WTC11 (cell line): ENCODE measurements at regions not wholly inside any gene's neighbourhood (a gene's known extent, or its start where the extent isn't known, plus 50 kb on each side); places are given as distances from the start of the nearest gene placed in this dataset.

Source experiments
- ATAC-seq: fragments of 200-7000 bp; cut with Tn5 transposase; 2 replicates; pipeline ENCODE4 v1.10.0; 2021; ENCODE audit warnings: mild to moderate bottlenecking, moderate library complexity
- CTCF ChIA-PET: fragments of 300-600 bp; sonication (Branson Sonifier 250); formaldehyde crosslinking; loops from one replicate; lab custom pipeline; 2021; ENCODE audit warnings: antibody characterized with exemption; lab: Charles Lee
- POLR2A ChIA-PET: fragments of 350-600 bp; sonication (Branson Sonifier 250); formaldehyde crosslinking; loops from one replicate; lab custom pipeline; 2021; ENCODE audit warnings: antibody characterized with exemption; lab: Charles Lee
- DNase-seq: peaks from one replicate; pipeline ENCODE4 v3.0.0; 2021; ENCODE audit warnings: low spot score
- H3K27ac Mint-ChIP-seq: 2 replicates; pipeline ENCODE4 v1.8.0; 2021; ENCODE audit warnings: mixed read lengths
- H3K27me3 Mint-ChIP-seq: 2 replicates; pipeline ENCODE4 v1.8.0; 2021; ENCODE audit warnings: low read depth, mild to moderate bottlenecking, moderate library complexity, mixed read lengths
- H3K36me3 Mint-ChIP-seq: 2 replicates; pipeline ENCODE4 v1.8.0; 2021; ENCODE audit warnings: mixed read lengths
- H3K4me1 Mint-ChIP-seq: 2 replicates; pipeline ENCODE4 v1.8.0; 2022; ENCODE audit warnings: mixed read lengths
- H3K4me3 Mint-ChIP-seq: 2 replicates; pipeline ENCODE4 v1.8.0; 2021; ENCODE audit warnings: mild to moderate bottlenecking, moderate library complexity, mixed read lengths
- H3K9me3 Mint-ChIP-seq: 2 replicates; pipeline ENCODE4 v1.8.0; 2021; ENCODE audit warnings: mixed read lengths
- CBFB ChIP-seq: sonication (generic); formaldehyde crosslinking; IDR thresholded peaks from 2 replicates; pipeline ENCODE4 v1.8.1; 2022; ENCODE audit warnings: mild to moderate bottlenecking, low read depth, missing genetic modification reagents
- ELF4 ChIP-seq: sonication (generic); formaldehyde crosslinking; IDR thresholded peaks from 2 replicates; pipeline ENCODE4 v1.8.1; 2022; ENCODE audit warnings: low read depth, mild to moderate bottlenecking, moderate library complexity, missing genetic modification reagents
- FOXP1 ChIP-seq: sonication (generic); formaldehyde crosslinking; IDR thresholded peaks from 2 replicates; pipeline ENCODE4 v1.8.0; 2022; ENCODE audit warnings: missing genetic modification reagents, mild to moderate bottlenecking, moderate library complexity, borderline replicate concordance
- GRHL2 ChIP-seq: fragments of 250-450 bp; sonication (Bioruptor Pico); IDR thresholded peaks from 2 replicates; pipeline ENCODE4 v1.8.0; 2022; ENCODE audit warnings: mild to moderate bottlenecking, moderate library complexity; ENCODE audit not compliant: insufficient replicate concordance, severe bottlenecking
- HMGA2 ChIP-seq: fragments of 250-450 bp; sonication (Bioruptor Pico); IDR thresholded peaks from 2 replicates; pipeline ENCODE4 v1.4.0; 2021; ENCODE audit warnings: mild to moderate bottlenecking, moderate library complexity
- JAZF1 ChIP-seq: fragments of 250-450 bp; sonication (Bioruptor Pico); IDR thresholded peaks from 2 replicates; pipeline ENCODE4 v1.9.0; 2021; ENCODE audit warnings: moderate library complexity, mild to moderate bottlenecking, inconsistent platforms
- KAT7 ChIP-seq: sonication (generic); formaldehyde crosslinking; IDR thresholded peaks from 2 replicates; pipeline ENCODE4 v1.8.1; 2023; ENCODE audit warnings: missing genetic modification reagents, mild to moderate bottlenecking, borderline replicate concordance
- NFE2L1 ChIP-seq: sonication (generic); formaldehyde crosslinking; IDR thresholded peaks from 2 replicates; pipeline ENCODE4 v1.8.1; 2023; ENCODE audit warnings: missing genetic modification reagents
- NR2C2 ChIP-seq: sonication (generic); formaldehyde crosslinking; IDR thresholded peaks from 2 replicates; pipeline ENCODE4 v1.8.0; 2022; ENCODE audit warnings: mild to moderate bottlenecking, missing genetic modification reagents
- NR3C1 ChIP-seq: sonication (generic); formaldehyde crosslinking; conservative IDR thresholded peaks from 2 replicates; pipeline ENCODE4 v1.8.1; 2023; ENCODE audit warnings: low read depth, mild to moderate bottlenecking, missing genetic modification reagents
- SMAD4 ChIP-seq: sonication (generic); formaldehyde crosslinking; IDR thresholded peaks from 2 replicates; pipeline ENCODE4 v1.8.0; 2022; ENCODE audit warnings: mild to moderate bottlenecking, missing genetic modification reagents
- SOX15 ChIP-seq: fragments of 250-450 bp; sonication (Bioruptor Pico); IDR thresholded peaks from 2 replicates; pipeline ENCODE4 v1.9.0; 2021; ENCODE audit warnings: mild to moderate bottlenecking
- TCF7 ChIP-seq: sonication (generic); formaldehyde crosslinking; IDR thresholded peaks from 2 replicates; pipeline ENCODE4 v1.8.0; 2022; ENCODE audit warnings: mild to moderate bottlenecking, low read depth, missing genetic modification reagents, moderate library complexity
- TEAD4 ChIP-seq: sonication (generic); formaldehyde crosslinking; IDR thresholded peaks from 2 replicates; pipeline ENCODE4 v1.8.0; 2022; ENCODE audit warnings: mild to moderate bottlenecking, missing genetic modification reagents
- TP53 ChIP-seq: sonication (generic); formaldehyde crosslinking; IDR thresholded peaks from 2 replicates; pipeline ENCODE4 v1.8.1; 2023; ENCODE audit warnings: mild to moderate bottlenecking, missing genetic modification reagents
- ZBTB21 ChIP-seq: sonication (generic); formaldehyde crosslinking; IDR thresholded peaks from 2 replicates; pipeline ENCODE4 v1.8.1; 2023; ENCODE audit warnings: mild to moderate bottlenecking, missing genetic modification reagents, borderline replicate concordance
- ZNF219 ChIP-seq: sonication (generic); formaldehyde crosslinking; IDR thresholded peaks from 2 replicates; pipeline ENCODE4 v1.8.0; 2023; ENCODE audit warnings: missing genetic modification reagents, mild to moderate bottlenecking, borderline replicate concordance
- ZNF396 ChIP-seq: fragments of 250-450 bp; sonication (Bioruptor Pico); IDR thresholded peaks from 2 replicates; pipeline ENCODE4 v1.8.0; 2021; ENCODE audit warnings: mild to moderate bottlenecking, moderate library complexity, borderline replicate concordance
- TF ChIP-seq, protein P1 (sequence below): sonication (generic); formaldehyde crosslinking; IDR thresholded peaks from 2 replicates; pipeline ENCODE4 v1.8.1; 2022; ENCODE audit warnings: missing genetic modification reagents, borderline replicate concordance
- TF ChIP-seq, protein P2 (sequence below): sonication (generic); formaldehyde crosslinking; IDR thresholded peaks from 2 replicates; pipeline ENCODE4 v1.8.1; 2022; ENCODE audit warnings: low read depth, missing genetic modification reagents, borderline replicate concordance
- TF ChIP-seq, protein P3 (sequence below): sonication (generic); formaldehyde crosslinking; IDR thresholded peaks from 2 replicates; pipeline ENCODE4 v1.8.1; 2022; ENCODE audit warnings: mild to moderate bottlenecking, moderate library complexity, missing genetic modification reagents
- TF ChIP-seq, protein P4 (sequence below): sonication (generic); formaldehyde crosslinking; IDR thresholded peaks from 2 replicates; pipeline ENCODE4 v1.8.0; 2023; ENCODE audit warnings: mild to moderate bottlenecking, missing genetic modification reagents
- TF ChIP-seq, protein P5 (sequence below): sonication (generic); formaldehyde crosslinking; conservative IDR thresholded peaks from 2 replicates; pipeline ENCODE4 v1.8.1; 2023; ENCODE audit warnings: mild to moderate bottlenecking, low read depth, missing genetic modification reagents, moderate library complexity
- TF ChIP-seq, protein P6 (sequence below): sonication (generic); formaldehyde crosslinking; IDR thresholded peaks from 2 replicates; pipeline ENCODE4 v1.8.1; 2022; ENCODE audit warnings: low read depth, mild to moderate bottlenecking, moderate library complexity, missing genetic modification reagents, borderline replicate concordance

DNA sequence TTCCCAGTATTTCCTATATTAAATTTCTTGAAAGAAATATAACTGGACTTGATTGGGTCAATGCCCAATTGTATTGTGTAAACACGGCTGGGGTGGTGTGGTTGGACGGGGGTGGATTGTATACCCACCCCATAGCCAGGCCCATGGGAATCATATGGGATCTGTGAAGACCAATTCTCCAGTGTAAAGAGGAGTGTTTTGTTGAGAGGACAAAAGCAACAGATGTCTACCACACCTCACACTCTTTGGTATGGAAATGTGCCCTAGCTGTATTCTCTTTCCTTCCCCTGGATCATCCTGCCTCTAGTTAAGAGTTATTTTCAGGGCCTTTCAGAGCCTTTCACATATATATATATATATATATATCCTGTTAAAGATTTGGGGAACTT is 57.5 kb upstream of the TGIF1 start:
- no peak overlapping the region for H3K27ac Mint-ChIP-seq
- H3K4me1 Mint-ChIP-seq = peaks cover 25% of the 10 kb centered on the region
- no peak overlapping the region for H3K4me3 Mint-ChIP-seq
- peaks cover 40% of the 10 kb centered on the region for H3K9me3 Mint-ChIP-seq
- CTCF ChIA-PET = interaction anchor here (0.7 to 1.5 kb wide), 3 partner anchors 12 to 250 kb away, joined by 3 to 4 read pairs (median 3); no protein-coding TSS in a partner anchor
- POLR2A ChIA-PET = interaction anchor here (0.6 kb wide), 1 partner anchor 40 kb away, joined by 3 read pairs; no protein-coding TSS in a partner anchor
- TF ChIP-seq ZBTB21 (CRISPR knock-in tag) = no peak
- no peak for TF ChIP-seq SMAD4 (CRISPR knock-in tag)
- no peak for TF ChIP-seq GRHL2
- TF ChIP-seq, protein P1, sequence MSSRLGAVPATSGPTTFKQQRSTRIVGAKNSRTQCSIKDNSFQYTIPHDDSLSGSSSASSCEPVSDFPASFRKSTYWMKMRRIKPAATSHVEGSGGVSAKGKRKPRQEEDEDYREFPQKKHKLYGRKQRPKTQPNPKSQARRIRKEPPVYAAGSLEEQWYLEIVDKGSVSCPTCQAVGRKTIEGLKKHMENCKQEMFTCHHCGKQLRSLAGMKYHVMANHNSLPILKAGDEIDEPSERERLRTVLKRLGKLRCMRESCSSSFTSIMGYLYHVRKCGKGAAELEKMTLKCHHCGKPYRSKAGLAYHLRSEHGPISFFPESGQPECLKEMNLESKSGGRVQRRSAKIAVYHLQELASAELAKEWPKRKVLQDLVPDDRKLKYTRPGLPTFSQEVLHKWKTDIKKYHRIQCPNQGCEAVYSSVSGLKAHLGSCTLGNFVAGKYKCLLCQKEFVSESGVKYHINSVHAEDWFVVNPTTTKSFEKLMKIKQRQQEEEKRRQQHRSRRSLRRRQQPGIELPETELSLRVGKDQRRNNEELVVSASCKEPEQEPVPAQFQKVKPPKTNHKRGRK = no peak
- TF ChIP-seq TEAD4 (CRISPR knock-in tag) = no peak
- no peak for TF ChIP-seq TP53 (CRISPR knock-in tag)
- ATAC-seq = peak; percentile 43; the same call in 1 of the 2 replicates
- H3K27me3 Mint-ChIP-seq = no peaks in the 10 kb centered on the region; the same call in 1 of the 2 replicates
- peaks cover 32% of the 10 kb centered on the region for H3K36me3 Mint-ChIP-seq
- DNase-seq = no peak

DNA sequence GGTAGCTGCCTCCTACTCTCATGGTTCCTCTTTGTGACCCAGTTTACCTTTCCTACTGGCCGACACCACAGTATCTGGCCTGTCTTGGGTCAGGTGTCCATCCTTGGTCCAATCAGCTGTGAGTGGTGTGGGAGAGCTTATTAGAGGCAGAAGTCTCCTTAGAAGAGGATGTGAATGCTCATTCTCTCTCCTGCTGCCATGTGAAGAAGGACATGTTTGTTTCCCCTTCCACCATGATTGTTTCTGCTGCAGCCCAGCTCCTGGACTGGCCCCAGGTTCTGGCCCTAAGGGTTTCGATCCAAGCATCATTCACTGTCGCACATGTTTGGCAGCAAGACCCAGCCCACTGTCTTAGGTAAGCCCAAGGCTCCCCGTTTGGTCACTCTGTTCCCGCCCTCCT is 55.3 kb upstream of the TGIF1 start:
- no peak for TF ChIP-seq NFE2L1 (CRISPR knock-in tag)
- TF ChIP-seq TCF7 = no peak
- TF ChIP-seq NR2C2 (CRISPR knock-in tag) = no peak
- no peak for TF ChIP-seq ZNF396 (CRISPR knock-in tag)
- TF ChIP-seq, protein P2, sequence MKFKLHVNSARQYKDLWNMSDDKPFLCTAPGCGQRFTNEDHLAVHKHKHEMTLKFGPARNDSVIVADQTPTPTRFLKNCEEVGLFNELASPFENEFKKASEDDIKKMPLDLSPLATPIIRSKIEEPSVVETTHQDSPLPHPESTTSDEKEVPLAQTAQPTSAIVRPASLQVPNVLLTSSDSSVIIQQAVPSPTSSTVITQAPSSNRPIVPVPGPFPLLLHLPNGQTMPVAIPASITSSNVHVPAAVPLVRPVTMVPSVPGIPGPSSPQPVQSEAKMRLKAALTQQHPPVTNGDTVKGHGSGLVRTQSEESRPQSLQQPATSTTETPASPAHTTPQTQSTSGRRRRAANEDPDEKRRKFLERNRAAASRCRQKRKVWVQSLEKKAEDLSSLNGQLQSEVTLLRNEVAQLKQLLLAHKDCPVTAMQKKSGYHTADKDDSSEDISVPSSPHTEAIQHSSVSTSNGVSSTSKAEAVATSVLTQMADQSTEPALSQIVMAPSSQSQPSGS (CRISPR knock-in tag) = no peak
- TF ChIP-seq ZNF219 (CRISPR knock-in tag) = no peak
- no peak for TF ChIP-seq KAT7 (CRISPR knock-in tag)
- no peak for TF ChIP-seq SOX15 (CRISPR knock-in tag)
- TF ChIP-seq, protein P3, sequence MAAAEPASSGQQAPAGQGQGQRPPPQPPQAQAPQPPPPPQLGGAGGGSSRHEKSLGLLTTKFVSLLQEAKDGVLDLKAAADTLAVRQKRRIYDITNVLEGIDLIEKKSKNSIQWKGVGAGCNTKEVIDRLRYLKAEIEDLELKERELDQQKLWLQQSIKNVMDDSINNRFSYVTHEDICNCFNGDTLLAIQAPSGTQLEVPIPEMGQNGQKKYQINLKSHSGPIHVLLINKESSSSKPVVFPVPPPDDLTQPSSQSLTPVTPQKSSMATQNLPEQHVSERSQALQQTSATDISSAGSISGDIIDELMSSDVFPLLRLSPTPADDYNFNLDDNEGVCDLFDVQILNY = no peak
- no peak for TF ChIP-seq SMAD4 (CRISPR knock-in tag)
- no peak for TF ChIP-seq CBFB (CRISPR knock-in tag)
- no peak for TF ChIP-seq FOXP1
- TF ChIP-seq, protein P4, sequence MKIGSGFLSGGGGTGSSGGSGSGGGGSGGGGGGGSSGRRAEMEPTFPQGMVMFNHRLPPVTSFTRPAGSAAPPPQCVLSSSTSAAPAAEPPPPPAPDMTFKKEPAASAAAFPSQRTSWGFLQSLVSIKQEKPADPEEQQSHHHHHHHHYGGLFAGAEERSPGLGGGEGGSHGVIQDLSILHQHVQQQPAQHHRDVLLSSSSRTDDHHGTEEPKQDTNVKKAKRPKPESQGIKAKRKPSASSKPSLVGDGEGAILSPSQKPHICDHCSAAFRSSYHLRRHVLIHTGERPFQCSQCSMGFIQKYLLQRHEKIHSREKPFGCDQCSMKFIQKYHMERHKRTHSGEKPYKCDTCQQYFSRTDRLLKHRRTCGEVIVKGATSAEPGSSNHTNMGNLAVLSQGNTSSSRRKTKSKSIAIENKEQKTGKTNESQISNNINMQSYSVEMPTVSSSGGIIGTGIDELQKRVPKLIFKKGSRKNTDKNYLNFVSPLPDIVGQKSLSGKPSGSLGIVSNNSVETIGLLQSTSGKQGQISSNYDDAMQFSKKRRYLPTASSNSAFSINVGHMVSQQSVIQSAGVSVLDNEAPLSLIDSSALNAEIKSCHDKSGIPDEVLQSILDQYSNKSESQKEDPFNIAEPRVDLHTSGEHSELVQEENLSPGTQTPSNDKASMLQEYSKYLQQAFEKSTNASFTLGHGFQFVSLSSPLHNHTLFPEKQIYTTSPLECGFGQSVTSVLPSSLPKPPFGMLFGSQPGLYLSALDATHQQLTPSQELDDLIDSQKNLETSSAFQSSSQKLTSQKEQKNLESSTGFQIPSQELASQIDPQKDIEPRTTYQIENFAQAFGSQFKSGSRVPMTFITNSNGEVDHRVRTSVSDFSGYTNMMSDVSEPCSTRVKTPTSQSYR (CRISPR knock-in tag) = no peak
- TF ChIP-seq NR3C1 (CRISPR knock-in tag) = no peak
- TF ChIP-seq HMGA2 = no peak
- TF ChIP-seq, protein P5, sequence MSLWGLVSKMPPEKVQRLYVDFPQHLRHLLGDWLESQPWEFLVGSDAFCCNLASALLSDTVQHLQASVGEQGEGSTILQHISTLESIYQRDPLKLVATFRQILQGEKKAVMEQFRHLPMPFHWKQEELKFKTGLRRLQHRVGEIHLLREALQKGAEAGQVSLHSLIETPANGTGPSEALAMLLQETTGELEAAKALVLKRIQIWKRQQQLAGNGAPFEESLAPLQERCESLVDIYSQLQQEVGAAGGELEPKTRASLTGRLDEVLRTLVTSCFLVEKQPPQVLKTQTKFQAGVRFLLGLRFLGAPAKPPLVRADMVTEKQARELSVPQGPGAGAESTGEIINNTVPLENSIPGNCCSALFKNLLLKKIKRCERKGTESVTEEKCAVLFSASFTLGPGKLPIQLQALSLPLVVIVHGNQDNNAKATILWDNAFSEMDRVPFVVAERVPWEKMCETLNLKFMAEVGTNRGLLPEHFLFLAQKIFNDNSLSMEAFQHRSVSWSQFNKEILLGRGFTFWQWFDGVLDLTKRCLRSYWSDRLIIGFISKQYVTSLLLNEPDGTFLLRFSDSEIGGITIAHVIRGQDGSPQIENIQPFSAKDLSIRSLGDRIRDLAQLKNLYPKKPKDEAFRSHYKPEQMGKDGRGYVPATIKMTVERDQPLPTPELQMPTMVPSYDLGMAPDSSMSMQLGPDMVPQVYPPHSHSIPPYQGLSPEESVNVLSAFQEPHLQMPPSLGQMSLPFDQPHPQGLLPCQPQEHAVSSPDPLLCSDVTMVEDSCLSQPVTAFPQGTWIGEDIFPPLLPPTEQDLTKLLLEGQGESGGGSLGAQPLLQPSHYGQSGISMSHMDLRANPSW (CRISPR knock-in tag) = no peak
- TF ChIP-seq ELF4 (CRISPR knock-in tag) = no peak
- no peak for TF ChIP-seq JAZF1 (CRISPR knock-in tag)
- TF ChIP-seq, protein P6, sequence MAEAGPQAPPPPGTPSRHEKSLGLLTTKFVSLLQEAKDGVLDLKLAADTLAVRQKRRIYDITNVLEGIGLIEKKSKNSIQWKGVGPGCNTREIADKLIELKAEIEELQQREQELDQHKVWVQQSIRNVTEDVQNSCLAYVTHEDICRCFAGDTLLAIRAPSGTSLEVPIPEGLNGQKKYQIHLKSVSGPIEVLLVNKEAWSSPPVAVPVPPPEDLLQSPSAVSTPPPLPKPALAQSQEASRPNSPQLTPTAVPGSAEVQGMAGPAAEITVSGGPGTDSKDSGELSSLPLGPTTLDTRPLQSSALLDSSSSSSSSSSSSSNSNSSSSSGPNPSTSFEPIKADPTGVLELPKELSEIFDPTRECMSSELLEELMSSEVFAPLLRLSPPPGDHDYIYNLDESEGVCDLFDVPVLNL (CRISPR knock-in tag) = no peak
- Mint-ChIP-seq H3K9me3 (peaks cover 30% of the 10 kb centered on the region), H3K27me3 (no peaks in the 10 kb centered on the region; the same call in 1 of the 2 replicates), H3K4me3 (no peak overlapping the region), H3K27ac (no peak overlapping the region), H3K36me3 (peaks cover 25% of the 10 kb centered on the region), H3K4me1 (peaks cover 27% of the 10 kb centered on the region)
- DNase-seq = no peak
- CTCF ChIA-PET = no interaction called here
- POLR2A ChIA-PET = no interaction called here
- ATAC-seq = no peak
